ENCODE measurements at regions not wholly inside any gene's neighbourhood (a gene's known extent, or its start where the extent isn't known, plus 50 kb on each side); places are given as distances from the start of the nearest gene placed in this dataset.

GRCh38 chr14:106417224-106418049 is 891.1 kb downstream of the TMEM121 start:
- TF ChIP-seq POLR2A (IDR thresholded peaks at IDR 0.05; ENCODE audit: low read depth, low read length) (no peak), POLR2AphosphoS5 (IDR thresholded peaks at IDR 0.05; ENCODE audit: low read depth, low read length) (no peak)
